Kidney capillary endothelial cell (primary cell): ENCODE measurements at regions not wholly inside any gene's neighbourhood (a gene's known extent, or its start where the extent isn't known, plus 50 kb on each side); places are given as distances from the start of the nearest gene placed in this dataset.
"Not testable (repeated sequence)": the region's sequence is repeated elsewhere in the genome, so short reads cannot be mapped to it uniquely, and the experiment has no call there.

Experiments
- DNase-seq: peaks from one replicate; pipeline ENCODE4 v3.0.0-alpha.2; 2018; ENCODE audit warnings: low spot score

DNA sequence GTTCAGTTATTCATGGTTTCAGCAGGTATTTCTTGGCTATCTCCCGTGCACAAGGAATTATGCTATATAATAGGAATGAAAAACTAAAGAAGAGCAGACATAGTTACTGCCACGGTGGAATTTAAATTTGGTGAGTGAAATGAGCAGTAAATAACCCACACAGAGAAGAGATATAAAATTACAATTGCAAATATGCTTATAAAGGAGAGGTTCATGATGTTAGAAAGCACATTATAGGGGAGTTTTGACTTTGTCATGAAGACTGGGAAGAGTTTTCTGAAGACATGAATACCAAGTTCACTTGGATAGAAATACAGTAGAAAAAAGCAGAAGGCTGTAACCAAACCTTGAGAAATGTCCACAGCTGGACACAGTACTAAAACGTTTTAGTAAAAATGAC is 712.0 kb upstream of the AADAT start:
- DNase-seq, result no peak

DNA sequence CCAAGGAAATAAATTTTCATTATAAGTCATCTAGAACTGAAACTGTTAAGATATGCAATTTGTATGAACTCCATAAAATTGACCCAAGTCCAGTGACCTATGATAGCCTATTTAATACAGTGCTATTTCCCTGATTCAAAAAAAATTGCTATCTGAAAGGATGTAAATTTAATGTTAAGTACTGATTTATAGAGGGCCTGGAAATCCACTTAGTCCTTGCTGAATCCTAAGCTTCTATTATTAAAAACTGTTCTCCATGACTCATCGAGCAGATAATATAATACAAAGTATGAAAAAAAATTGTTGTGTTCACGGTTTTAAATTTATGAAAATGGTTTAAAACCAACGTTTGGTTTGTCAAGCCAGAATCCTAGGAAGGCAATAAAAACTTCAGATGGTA is 704.8 kb upstream of the AADAT start:
- no peak for DNase-seq

DNA sequence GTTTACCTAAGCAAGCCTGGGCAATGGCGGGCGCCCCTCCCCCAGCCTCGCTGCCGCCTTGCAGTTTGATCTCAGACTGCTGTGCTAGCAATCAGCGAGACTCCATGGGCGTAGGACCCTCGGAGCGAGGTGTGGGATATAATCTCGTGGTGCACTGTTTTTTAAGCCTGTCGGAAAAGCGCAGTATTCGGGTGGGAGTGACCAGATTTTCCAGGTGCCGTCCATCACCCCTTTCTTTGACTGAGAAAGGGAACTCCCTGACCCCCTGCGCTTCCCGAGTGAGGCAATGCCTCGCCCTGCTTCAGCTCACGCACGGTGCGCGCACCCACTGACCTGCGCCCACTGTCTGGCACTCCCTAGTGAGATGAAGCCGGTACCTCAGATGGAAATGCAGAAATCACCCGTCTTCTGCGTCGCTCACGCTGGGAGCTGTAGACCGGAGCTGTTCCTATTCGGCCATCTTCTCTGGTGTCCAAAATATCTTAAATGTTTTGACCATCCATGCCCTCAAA is 698.8 kb upstream of the AADAT start:
- not testable (repeated sequence) for DNase-seq

DNA sequence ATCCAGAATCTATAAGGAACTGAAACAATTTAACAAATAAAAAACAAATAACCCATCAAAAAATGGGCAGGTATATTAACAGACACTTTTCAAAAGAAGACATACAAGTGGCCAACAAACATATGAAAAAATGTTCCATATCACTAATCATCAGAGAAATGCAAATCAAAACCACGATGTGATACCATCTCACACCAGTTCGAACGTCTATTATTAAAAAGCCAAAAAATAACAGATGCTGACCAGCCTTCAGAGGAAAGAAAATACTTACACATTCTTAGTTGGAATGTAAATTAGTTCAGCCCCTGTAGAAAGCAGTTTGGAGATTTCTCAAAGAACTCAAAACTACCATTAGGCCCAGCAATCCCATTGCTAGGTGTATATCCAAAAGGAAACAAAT is 687.9 kb upstream of the AADAT start:
- no peak for DNase-seq

DNA sequence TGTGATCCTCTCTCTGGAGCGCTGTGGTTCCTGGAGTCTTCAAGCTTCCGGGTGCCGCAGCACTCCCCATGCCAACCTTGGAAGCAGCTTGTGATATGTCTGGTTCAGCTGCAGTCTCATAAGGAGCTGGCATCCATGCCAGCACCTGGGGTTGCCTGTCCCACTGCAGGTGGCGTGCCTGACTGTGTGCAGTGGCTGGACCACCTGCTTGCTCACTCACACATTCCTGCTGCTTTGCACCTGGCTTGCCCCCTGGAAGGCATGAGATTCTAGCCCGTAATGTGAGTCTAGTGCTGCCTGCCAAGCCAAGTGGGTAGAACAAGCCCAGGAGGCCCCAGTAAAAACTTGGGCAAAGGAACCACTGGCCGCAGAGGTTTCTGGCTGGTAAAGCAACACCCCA is 687.2 kb upstream of the AADAT start:
- DNase-seq, result no peak

DNA sequence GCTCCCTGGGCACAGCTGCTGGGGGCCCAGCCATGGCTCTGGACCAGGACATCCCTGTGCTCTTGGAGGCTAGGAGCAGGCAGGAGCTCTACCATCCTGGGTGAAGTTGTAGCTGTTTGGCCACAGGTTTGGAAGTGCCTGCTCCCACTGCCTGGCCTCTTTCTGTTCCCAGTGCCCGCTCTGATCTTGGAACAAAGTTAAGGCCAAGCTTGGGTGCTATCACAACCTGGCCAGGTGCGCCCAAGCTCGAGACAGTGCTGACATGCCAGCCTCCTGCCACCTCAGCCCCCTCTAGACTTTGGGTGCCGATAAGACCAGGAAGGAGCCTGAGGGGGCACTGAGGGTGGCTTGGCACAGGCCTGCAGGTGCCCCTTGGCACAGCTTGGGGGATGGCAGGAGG is 686.1 kb upstream of the AADAT start:
- DNase-seq, result no peak

DNA sequence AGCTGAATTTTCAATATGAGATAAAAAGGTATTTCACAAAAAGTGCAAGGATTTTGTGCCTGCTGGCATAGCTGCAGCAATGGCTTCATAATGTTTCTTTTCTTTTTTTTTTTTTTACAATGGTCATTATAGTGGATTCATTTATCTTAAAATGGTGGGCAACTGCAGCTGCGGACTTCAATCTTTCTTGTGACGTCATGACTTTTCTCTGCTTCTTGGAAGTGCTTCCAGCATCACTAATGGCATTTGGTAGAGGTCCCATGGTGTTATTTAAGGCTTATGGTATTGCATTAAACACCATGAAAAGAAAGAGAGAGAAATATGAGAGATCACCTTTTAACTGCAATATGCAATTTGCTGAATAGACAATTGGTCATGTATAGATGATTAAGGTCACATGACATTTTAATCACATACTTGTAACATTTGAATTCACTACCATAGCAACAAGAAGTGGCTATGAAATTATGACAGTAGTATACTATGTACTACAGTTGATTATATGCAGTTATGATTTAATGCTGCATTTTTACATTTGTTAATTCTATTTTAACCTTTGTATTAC is 684.0 kb upstream of the AADAT start:
- no peak for DNase-seq

DNA sequence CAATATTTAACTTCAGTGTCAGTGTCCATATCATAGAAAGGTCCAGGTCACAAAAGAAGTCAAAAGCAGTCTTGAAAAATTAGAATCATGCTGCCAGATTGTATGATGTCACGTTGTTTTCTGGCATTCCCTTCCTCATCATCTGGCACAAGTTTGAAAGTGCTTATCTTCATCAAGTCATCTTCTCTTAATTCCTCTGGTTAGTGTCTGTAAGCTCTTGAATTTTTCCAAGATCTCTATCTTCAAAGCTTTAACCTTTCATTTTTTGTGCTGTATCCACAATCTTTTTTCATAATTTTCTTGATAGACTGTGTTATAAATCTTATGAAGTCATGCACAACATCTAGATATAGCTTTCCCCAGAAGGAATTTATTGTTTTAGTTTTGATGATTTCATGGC is 682.7 kb upstream of the AADAT start:
- DNase-seq, result no peak

DNA sequence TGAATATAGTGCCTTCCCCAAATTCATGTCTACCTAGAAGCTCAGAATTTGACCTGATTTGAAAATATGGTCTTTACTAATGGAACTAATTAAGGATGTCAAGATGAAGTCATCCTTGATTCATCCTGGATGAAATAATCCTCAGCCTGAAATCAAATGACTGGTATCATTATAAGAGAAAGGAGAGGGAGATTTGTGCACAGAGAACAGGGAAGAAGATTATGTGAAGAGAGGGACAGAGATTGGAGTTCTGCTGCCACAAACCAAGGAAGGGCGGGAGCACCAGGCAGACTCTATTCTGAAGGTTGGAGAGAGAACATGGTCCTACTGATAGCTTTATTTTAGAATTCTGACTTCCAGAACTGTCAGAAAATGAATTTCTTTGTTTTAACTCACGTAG is 680.9 kb upstream of the AADAT start:
- DNase-seq, result no peak

DNA sequence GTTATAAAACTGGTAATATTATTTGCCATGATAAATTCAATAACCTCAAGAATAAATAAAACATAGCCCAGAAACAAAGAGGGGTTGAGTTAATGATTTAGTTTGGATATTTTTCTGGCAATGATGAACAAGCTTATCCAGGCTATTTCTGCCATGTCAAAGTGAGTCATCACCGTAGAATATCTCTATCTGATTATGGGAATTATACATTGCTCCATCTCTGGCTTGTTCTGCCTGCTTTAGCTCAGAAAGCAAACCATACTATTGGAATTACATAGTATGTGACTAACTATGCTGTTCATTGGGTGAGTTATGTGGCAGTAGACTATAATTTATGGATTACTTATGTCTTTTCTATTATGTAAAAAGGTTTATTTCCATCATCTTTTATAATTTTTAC is 680.1 kb upstream of the AADAT start:
- no peak for DNase-seq

DNA sequence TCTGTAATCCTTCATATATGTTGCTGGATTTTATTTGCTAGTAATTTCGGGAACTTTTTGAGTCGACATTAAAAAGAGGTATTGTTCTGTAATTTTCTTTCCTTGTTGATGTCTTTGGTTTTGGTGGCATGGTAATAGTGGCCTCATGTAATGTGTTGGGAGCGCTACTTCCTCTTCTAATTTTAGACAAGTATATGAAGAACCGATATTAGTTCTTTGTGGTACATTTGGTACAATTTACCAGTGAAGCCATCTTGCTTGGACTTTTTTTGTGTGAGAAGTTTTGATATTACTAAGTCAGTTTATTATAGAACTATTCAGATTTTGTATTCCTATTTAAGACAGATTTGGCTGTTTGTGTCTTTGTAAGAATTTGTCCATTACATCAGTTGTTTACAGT is 669.2 kb upstream of the AADAT start:
- DNase-seq, result no peak

DNA sequence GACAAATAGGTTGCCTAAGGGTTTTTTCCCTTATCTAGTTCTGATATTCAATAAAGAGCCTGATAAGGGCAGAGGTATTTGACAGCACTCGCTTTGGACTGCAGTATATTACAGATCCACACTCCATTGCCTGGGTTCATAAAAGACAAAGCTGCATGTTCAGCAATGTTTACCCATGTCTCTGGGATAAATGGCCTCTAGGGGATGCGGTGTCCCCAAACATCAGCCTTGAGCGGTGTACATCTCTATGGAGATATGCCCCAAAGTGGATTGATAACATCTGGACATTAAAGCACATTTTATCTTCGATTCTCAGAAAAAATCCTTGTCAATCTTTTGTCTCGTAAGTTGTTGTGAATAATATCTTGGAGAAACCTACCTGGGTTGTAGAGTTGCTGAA is 660.8 kb upstream of the AADAT start:
- DNase-seq, result no peak

DNA sequence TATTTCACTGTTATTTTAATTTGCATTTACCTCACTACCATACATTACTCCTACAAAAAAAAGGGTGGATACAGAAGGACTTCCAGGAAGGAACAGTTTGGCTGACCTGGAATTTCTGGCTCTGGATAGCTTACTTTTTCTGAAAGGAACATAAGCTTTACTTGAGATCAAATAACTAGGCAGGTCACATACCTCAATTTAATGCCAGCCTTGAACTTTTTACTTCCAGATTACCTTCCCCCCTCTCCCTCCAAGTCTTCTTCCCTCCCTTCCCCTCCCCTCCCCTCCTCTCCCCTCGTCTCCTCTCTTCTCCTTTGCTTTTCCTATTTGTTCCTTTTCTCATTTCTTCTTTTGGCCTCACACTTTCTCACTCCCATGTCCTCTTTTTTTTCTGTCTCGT is 659.2 kb upstream of the AADAT start:
- DNase-seq, result no peak

DNA sequence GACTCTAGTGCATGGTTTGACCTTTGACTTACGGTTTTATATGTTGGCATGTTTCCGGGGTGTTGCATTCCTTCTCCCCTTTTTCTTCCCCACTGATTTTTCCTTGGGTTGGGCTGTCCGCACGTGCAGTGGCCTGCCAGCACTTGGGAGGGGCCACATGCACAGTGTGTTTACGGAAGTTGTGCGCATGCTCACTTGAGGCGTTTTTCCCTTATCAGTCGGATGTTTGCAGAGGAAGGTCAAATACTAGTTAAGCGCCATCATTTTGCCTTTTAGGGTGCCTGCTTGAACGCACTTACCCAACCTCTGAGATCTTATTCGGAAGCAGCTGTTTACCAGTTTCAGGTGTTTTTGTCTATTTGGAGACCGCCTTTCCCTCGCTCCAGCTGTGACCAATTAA is 653.9 kb upstream of the AADAT start:
- no peak for DNase-seq

DNA sequence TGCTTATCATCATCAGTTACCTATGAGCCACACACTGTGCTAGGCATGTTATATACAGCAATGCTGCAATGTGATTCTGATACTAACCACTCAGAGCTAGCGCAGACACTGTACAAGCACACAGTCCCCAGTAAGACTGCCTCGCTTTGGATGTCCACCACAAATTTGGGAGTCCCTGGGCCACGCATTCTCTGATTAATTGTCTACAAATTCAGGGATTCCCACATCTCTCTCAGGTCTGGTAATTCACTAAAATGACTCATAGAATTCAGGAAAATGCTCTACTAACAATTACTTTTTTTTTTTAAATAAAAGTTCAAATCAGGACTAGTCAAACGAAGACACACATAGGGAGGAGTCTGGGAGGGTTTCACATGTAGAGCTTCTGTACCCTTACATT is 652.1 kb upstream of the AADAT start:
- no peak for DNase-seq

DNA sequence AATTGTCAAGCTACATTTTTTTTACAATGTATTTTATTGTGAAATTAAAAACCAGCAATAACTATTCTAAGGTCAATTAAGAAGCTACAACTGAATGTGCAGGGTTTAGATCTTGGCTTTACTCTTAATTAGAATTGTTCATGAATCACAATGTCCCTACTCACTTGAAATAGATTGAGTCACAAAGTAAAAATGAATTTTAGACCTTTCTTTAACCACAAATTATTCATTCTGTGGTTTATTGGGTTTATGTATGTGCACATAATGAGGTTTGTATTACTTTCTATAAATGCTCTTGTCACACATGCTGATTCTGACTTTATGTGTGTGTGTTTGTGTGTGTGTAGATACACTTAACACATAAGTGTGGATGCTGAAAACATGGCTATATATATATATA is 647.0 kb upstream of the AADAT start:
- no peak for DNase-seq

DNA sequence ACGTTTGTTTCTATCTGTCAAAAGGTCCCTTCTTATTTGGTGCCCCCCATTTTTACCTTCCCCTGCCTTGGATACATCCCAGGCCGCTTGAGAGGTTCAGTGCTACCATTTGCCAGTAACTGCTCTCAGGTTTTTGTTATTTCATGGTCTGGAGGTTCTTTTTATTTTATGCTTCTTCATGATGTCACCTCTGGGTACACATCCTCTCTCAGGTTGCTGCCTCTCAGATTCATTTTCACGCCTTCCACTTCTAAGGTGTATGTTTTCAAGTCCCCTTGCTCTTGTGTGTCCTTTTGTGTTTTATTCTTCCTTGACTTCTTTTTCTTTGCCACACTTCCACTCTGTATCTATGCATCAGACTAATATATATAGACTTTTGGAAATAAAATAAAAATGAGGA is 640.1 kb upstream of the AADAT start:
- no peak for DNase-seq

DNA sequence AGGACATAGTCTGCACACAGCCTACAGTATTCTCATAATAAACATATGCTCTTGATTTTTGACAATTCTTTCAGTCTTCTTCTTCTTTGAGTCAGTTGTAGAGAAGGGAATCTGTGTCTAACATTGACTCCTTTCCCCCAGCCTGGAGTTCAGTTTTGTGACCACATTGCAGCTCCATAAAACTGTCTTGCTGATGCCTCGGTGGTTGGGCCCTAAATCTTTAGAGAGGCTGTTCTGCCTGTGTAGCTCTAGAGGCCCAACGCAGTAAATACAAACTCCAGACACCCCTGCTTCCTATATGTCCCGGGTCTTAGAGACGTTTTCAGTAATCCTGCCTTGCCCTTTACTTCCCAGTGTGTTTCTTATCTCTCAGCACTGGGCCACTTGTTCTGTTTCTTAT is 639.5 kb upstream of the AADAT start:
- DNase-seq, result no peak

DNA sequence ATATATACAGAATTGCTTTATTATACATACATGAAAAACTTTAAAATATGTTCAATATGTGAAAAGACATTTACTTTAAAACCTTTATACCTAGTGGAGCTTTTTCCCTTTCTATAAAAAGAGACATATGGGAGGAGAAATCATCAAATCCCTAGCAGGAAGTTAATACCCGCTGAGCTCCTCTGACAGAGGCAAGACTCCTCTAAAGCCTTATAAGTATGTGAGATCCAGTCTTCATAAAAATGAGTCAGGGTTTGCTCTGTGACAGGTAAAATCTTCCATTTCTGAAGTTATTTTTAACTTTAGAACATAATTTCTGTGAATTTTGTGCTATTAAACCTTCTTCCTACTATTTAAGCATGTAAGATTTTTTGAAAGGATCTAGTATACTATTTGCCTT is 634.4 kb upstream of the AADAT start:
- no peak for DNase-seq

DNA sequence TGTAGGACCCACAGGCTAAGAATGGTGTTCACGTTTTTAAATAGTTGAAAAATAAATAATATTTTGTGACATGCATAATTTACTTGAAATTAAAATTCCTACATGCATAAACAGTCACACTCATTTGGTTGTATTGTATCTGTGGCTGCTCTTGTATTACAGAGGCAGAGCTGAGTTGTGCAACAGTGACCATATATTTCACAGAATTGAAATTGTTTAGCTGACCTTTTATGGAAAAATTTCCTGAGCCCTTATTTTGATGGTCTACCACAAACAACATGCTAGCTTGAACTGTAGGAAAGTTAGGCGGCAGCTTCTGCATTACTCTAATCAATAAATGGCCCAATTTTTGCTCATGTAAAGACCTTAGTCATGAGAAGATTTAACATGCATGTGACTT is 633.4 kb upstream of the AADAT start:
- no peak for DNase-seq

DNA sequence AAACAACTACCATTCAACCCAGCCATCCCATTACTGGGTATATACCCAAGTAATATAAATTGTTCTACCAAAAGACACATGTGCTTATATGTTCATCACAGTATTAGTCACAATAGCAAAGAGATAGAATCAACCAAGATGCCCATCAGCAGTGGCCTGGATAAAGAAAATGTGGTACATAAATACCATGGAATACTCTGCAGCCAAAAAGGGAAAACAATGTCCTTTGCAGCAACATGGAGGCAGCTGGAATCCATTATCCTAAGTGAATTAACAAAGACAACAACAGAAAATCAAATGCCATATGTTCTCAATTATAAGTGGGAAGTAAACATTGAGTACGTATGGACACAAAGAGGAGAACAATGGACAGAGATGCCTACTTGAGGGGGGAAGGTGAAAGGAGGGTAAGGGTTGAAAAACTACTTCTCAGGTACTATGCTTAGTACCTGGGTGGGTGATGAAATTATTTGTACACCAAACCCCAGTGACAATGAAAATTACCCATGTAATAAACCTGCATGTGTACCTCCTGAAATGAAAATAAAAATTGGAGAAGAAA is 632.1 kb upstream of the AADAT start:
- DNase-seq, result no peak

DNA sequence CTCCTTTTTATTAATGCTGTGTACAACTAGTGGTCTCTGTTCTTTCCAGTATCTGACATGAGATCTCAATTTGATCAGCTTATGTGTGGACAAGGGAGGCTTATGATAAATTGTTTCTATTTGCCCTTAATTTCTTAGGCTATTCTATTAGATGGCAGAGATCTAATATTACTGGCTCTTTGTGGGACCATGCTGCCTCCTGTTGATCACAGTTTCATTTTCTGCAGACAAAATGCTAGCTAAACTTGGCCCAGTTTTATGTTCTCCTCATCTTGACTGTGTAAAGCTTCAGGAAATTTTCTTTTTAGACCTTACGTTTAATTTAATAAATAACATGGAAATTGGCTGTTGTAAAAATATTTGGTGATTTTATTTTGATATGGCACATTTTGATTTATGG is 627.1 kb upstream of the AADAT start:
- DNase-seq, result no peak

DNA sequence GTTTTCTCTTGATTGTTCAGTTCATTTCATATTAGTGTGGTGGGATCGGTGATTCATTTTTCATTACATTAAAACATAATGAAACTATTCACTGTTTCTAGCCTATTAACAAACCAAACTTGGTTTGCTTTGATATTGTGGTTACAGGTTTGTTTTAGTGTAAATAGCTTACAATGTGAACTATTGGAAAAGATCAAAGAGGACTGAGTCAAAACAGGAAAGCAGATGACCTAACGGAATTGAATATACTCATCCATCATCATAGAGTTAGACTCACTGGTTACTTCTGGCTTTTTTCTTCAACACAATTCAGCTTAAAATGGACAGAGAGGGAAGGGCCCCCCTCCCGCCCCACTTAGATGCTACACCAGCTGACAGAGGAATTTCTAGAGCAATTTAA is 616.2 kb upstream of the AADAT start:
- no peak for DNase-seq

DNA sequence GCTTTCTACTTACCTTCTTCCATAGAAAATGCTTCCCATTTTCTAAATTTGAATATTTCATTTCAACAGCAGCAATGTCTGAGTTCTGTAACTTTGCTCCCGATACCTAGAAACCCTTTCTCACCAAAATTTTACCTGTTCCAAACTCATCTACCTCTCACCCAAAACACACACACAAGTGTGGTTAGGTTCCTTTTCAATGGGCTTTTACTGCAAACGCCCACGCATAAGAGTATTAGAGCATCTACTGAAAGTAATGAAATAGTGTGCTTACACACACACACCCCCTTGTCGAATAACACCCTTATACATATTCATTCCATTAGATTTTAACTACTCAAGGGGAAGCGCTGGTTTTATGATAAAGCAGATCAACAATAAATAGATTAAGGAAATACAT is 610.3 kb upstream of the AADAT start:
- DNase-seq, result no peak

DNA sequence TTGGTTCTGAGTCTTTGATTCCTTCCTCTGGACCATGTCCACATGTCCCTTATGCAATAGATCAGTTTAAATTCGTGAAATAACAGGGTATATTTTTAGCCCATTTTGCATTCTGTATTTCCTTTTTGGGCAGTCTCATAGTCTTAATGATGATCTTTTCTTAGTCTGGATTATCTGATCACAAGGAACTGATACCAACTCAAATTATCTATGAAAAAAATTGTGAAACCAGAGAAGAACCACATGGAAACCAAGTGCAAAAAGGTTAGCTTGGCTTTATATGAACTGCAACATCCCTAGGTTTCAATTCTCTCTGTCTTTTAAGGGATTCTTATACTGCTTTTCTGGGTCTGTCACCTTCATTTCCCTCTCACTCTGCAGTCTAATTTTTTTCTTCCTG is 608.6 kb upstream of the AADAT start:
- DNase-seq, result no peak
